ENCODE measurements at regions not wholly inside any gene's neighbourhood (a gene's known extent, or its start where the extent isn't known, plus 50 kb on each side); places are given as distances from the start of the nearest gene placed in this dataset.
A peak's percentile ranks its signal among the peaks of the same experiment; 100 is the strongest.

DNA sequence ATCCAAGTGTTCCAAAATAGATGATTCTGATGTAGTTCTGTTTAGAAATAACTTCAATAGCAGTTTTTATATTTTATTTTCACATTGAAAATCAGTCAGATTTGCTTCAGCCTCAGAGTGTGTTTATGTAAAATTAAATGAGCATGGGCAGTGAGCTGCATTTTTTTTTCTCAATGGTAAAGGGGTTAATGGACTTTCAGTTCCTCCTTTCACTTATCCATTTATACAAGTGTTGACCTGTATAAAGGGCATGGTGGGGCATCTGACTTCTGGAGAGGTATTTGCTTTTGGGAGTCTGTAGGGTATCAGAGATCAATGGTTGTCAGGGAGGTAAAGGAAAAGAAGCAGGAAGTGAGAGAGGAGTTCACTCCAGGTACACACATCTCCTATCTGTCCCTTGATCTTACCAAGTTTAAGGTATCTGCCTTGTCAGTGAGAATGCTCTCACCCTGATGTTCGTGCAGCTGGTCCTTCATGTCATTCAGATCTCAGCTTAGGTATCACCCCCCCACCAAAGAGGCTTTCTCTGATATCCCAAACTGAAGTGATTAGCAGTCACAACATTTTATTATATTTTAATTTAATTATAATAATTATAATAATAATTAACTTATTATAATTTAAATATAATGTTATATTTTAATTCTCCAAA, 181.6 kb upstream of the LMNTD1 start:
- no peak overlapping the region for H3K9ac ChIP-seq (ENCODE audit: control insufficient read depth, extremely low read depth, insufficient read depth, low read length)
- H3K27ac ChIP-seq (ENCODE audit: control insufficient read depth, insufficient read depth, low read length), result no peak overlapping the region

DNA sequence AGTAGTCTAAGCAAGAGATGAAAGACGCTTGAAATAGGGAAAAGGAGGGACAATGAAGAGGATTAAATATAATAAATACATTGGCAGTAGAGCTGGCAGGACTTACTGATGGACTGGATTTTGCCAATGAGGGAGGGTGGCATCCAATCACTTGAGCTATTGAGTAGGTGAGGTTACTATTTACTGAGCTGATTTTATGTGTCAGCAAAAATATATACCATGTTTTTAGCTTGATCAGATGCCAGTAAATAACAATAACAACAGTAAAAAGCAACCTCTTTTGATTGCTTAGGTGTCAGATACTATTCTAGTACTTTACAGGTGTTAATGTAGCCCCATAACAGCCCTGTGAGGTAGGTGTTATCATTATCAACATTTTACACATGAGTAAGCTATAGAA, 187.5 kb upstream of the LMNTD1 start:
- H3K27ac ChIP-seq (ENCODE audit: control insufficient read depth, insufficient read depth, low read length), result no peak overlapping the region
- H3K4me3 ChIP-seq (ENCODE audit: control insufficient read depth in 2 of 3, extremely low read depth in 1 of 3, insufficient read depth in 2 of 3, low read depth in 1 of 3, low read length in 3 of 3), result no peak overlapping the region
- no peaks in the 10 kb centered on the region for H3K4me1 ChIP-seq (ENCODE audit: control insufficient read depth, extremely low read depth, insufficient read depth, low read length)
- no peak overlapping the region for H3K4me2 ChIP-seq (ENCODE audit: control insufficient read depth, extremely low read depth, insufficient read depth, low read depth, low read length)
- no peak for DNase-seq (ENCODE audit: low read depth, low spot score)
- H3K36me3 ChIP-seq (ENCODE audit: control insufficient read depth in 2 of 2, extremely low read depth in 1 of 2, insufficient read depth in 2 of 2, low read length in 2 of 2), result no peaks in the 10 kb centered on the region
- H3K9ac ChIP-seq (ENCODE audit: control insufficient read depth, extremely low read depth, insufficient read depth, low read length), result no peak overlapping the region
- no peaks in the 10 kb centered on the region for H3K79me2 ChIP-seq (ENCODE audit: control insufficient read depth, insufficient read depth, low read length)
- no peak for TF ChIP-seq EZH2 (IDR thresholded peaks at IDR 0.05; ENCODE audit: low read length)
- H4K20me1 ChIP-seq (ENCODE audit: control insufficient read depth, extremely low read depth, insufficient read depth, low read length), result no peaks in the 10 kb centered on the region
- dilution Hi-C loops (cut with MboI; ENCODE audit: extremely low pct_ligation_motif_present, low sequenced_read_pairs), result no loop called here
- no peaks in the 10 kb centered on the region for H3K9me3 ChIP-seq (ENCODE audit: control insufficient read depth, low read depth, low read length)
- no peak overlapping the region for H2AFZ ChIP-seq (ENCODE audit: control insufficient read depth, low read length)
- FAIRE-seq, result no peak
- no peaks in the 10 kb centered on the region for H3K27me3 ChIP-seq (ENCODE audit: control insufficient read depth, extremely low read depth, insufficient read depth, low read length)
- H3K9me1 ChIP-seq (ENCODE audit: control insufficient read depth, extremely low read depth, insufficient read depth, low read length), result no peaks in the 10 kb centered on the region

More for the DNA sequence above, 181.6 kb upstream of the LMNTD1 start:
- FAIRE-seq, result no peak
- Histone ChIP-seq H3K79me2 (ENCODE audit: control insufficient read depth, insufficient read depth, low read length) (no peaks in the 10 kb centered on the region), H3K9me3 (ENCODE audit: control insufficient read depth, low read depth, low read length) (no peaks in the 10 kb centered on the region), H3K4me1 (ENCODE audit: control insufficient read depth, extremely low read depth, insufficient read depth, low read length) (no peaks in the 10 kb centered on the region), H3K27me3 (ENCODE audit: control insufficient read depth, extremely low read depth, insufficient read depth, low read length) (no peaks in the 10 kb centered on the region), H3K36me3 (ENCODE audit: control insufficient read depth in 2 of 2, extremely low read depth in 1 of 2, insufficient read depth in 2 of 2, low read length in 2 of 2) (no peaks in the 10 kb centered on the region), H3K4me3 (ENCODE audit: control insufficient read depth in 2 of 3, extremely low read depth in 1 of 3, insufficient read depth in 2 of 3, low read depth in 1 of 3, low read length in 3 of 3) (no peak overlapping the region), H2AFZ (ENCODE audit: control insufficient read depth, low read length) (peak overlapping the region; percentile 5), H3K9me1 (ENCODE audit: control insufficient read depth, extremely low read depth, insufficient read depth, low read length) (no peaks in the 10 kb centered on the region), H3K4me2 (ENCODE audit: control insufficient read depth, extremely low read depth, insufficient read depth, low read depth, low read length) (no peak overlapping the region), H4K20me1 (ENCODE audit: control insufficient read depth, extremely low read depth, insufficient read depth, low read length) (no peaks in the 10 kb centered on the region)
- no peak for DNase-seq (ENCODE audit: low read depth, low spot score)
- no peak for TF ChIP-seq EZH2 (IDR thresholded peaks at IDR 0.05; ENCODE audit: low read length)
- TF ChIP-seq, protein P1, sequence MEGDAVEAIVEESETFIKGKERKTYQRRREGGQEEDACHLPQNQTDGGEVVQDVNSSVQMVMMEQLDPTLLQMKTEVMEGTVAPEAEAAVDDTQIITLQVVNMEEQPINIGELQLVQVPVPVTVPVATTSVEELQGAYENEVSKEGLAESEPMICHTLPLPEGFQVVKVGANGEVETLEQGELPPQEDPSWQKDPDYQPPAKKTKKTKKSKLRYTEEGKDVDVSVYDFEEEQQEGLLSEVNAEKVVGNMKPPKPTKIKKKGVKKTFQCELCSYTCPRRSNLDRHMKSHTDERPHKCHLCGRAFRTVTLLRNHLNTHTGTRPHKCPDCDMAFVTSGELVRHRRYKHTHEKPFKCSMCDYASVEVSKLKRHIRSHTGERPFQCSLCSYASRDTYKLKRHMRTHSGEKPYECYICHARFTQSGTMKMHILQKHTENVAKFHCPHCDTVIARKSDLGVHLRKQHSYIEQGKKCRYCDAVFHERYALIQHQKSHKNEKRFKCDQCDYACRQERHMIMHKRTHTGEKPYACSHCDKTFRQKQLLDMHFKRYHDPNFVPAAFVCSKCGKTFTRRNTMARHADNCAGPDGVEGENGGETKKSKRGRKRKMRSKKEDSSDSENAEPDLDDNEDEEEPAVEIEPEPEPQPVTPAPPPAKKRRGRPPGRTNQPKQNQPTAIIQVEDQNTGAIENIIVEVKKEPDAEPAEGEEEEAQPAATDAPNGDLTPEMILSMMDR (optimal IDR thresholded peaks at IDR 0.05 in 1 of 3, IDR thresholded peaks at IDR 0.05 in 1 of 3, conservative IDR thresholded peaks at IDR 0.05 in 1 of 3; ENCODE audit: extremely low read depth in 1 of 3, insufficient read depth in 2 of 3, low read length in 3 of 3), result no peak
- dilution Hi-C loops (cut with MboI; ENCODE audit: extremely low pct_ligation_motif_present, low sequenced_read_pairs), result no loop called here

DNA sequence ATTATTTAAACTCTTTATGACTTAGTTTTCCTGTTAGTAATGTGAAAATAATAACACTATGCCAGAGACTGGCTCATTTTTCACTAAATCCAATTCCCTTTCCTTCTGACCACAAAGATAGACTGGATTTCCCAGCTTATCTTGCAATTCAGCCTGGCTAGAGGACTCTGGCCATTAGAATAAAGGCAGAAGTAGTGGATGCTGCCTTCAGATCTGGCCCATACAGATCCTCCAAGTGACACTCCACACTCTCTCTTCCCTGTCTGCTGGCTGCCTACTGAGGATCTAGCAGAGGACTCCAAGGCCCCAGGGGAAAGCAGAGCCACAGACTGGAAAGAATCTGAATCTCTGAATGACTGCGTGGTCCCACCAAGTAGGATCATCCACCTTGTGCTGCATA, 188.8 kb upstream of the LMNTD1 start:
- H3K36me3 ChIP-seq (ENCODE audit: control insufficient read depth in 2 of 2, extremely low read depth in 1 of 2, insufficient read depth in 2 of 2, low read length in 2 of 2), result no peaks in the 10 kb centered on the region
- no peaks in the 10 kb centered on the region for H3K9me3 ChIP-seq (ENCODE audit: control insufficient read depth, low read depth, low read length)
- H3K4me3 ChIP-seq (ENCODE audit: control insufficient read depth in 2 of 3, extremely low read depth in 1 of 3, insufficient read depth in 2 of 3, low read depth in 1 of 3, low read length in 3 of 3), result no peak overlapping the region
- no peak overlapping the region for H3K27ac ChIP-seq (ENCODE audit: control insufficient read depth, insufficient read depth, low read length)
- dilution Hi-C loops (cut with MboI; ENCODE audit: extremely low pct_ligation_motif_present, low sequenced_read_pairs), result no loop called here
- DNase-seq (ENCODE audit: low read depth, low spot score), result no peak
- FAIRE-seq, result no peak
- no peak overlapping the region for H3K4me2 ChIP-seq (ENCODE audit: control insufficient read depth, extremely low read depth, insufficient read depth, low read depth, low read length)
- H4K20me1 ChIP-seq (ENCODE audit: control insufficient read depth, extremely low read depth, insufficient read depth, low read length), result no peaks in the 10 kb centered on the region
- no peaks in the 10 kb centered on the region for H3K9me1 ChIP-seq (ENCODE audit: control insufficient read depth, extremely low read depth, insufficient read depth, low read length)
- no peaks in the 10 kb centered on the region for H3K4me1 ChIP-seq (ENCODE audit: control insufficient read depth, extremely low read depth, insufficient read depth, low read length)
- no peak overlapping the region for H2AFZ ChIP-seq (ENCODE audit: control insufficient read depth, low read length)
- H3K9ac ChIP-seq (ENCODE audit: control insufficient read depth, extremely low read depth, insufficient read depth, low read length), result no peak overlapping the region
- no peaks in the 10 kb centered on the region for H3K27me3 ChIP-seq (ENCODE audit: control insufficient read depth, extremely low read depth, insufficient read depth, low read length)
- TF ChIP-seq, protein P1 (optimal IDR thresholded peaks at IDR 0.05 in 1 of 3, IDR thresholded peaks at IDR 0.05 in 1 of 3, conservative IDR thresholded peaks at IDR 0.05 in 1 of 3; ENCODE audit: extremely low read depth in 1 of 3, insufficient read depth in 2 of 3, low read length in 3 of 3), result no peak
- no peak for TF ChIP-seq EZH2 (IDR thresholded peaks at IDR 0.05; ENCODE audit: low read length)
- H3K79me2 ChIP-seq (ENCODE audit: control insufficient read depth, insufficient read depth, low read length), result no peaks in the 10 kb centered on the region
